GM19328 (cell line): ENCODE measurements at regions not wholly inside any gene's neighbourhood (a gene's known extent, or its start where the extent isn't known, plus 50 kb on each side); places are given as distances from the start of the nearest gene placed in this dataset.
A peak's percentile ranks its signal among the peaks of the same experiment; 100 is the strongest.

Experiments
- ATAC-seq: cut with Tn5 transposase; IDR thresholded peaks from one replicate; pipeline ENCODE4 v1.9.1; 2021; ENCODE audit warnings: mild to moderate bottlenecking, moderate library complexity; ENCODE audit not compliant: unreplicated experiment

DNA sequence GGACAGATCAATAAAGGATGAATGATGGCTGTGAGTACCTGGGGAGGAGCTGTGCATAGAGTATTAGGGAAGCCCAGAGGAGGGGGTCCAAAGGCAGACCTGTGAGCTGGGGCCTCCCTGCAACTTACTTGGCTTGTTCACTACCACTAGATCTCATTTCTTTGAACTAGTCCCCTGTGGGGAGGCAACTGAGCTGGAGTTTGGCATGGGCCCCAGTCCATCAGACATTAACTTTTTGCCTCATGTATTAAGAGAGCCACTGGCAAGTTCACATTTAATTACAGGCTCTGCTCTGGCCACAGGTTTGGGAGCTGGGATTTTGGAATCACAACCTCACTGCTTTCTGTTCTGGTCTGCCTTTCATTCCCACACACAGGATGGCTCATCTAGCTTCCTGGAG is 254.1 kb downstream of the PRL start:
- no peak for ATAC-seq

GRCh38 chr6:22043284-22043962 is 253.4 kb downstream of the PRL start:
- no peak for ATAC-seq

DNA sequence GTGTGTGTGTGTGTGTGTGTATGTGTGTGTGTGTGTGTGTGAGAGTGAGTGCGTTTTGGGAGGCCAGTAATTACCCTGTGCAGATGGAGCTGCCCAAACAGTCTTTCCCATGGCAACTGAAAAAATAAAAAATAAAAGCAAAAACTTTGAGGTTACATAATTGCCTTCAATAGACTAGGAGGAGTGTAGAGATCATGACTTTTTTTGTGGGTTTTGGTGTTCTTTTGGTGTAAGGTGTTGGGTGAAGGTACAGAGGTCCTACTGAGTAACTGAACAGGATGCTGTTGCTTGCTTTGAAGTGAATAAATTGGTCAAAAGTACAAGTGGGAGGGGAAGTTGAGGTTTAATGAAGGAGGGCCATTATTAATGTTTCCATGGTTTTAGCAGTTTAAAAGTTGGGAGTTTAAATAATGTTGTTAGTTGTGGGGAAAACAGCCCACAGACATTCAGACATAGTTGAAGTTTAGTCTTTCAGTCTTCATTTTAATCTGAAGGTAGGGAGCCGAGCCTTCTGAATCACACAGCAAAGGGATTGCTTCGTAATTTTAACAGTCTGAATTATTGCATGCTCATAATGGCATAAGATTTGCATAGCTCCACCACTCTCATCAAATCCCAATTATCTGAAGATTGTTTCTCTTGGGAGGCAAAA is 251.4 kb downstream of the PRL start:
- no peak for ATAC-seq

DNA sequence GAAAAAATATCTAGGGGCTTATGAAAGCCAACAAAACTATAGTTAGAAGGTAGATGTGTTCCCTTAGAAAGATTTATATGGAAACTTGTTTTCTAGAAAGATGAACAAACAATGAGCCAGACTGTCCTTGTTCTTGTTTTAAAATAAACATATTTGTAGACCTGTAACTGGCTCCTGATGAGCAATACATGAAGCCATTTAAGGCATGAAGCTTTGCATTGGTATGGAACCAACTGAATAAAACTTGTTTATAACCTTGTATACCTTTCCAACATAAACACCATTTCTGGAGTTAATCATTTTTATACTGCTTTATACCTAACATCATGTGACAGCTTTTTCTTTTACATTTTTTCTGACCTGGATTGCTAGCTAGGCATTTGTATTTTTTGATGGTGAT is 247.8 kb downstream of the PRL start:
- ATAC-seq = no peak

- ATAC-seq = no peak
Observed at GRCh38 chr6:22053391-22053997, 243.3 kb downstream of the PRL start.

DNA sequence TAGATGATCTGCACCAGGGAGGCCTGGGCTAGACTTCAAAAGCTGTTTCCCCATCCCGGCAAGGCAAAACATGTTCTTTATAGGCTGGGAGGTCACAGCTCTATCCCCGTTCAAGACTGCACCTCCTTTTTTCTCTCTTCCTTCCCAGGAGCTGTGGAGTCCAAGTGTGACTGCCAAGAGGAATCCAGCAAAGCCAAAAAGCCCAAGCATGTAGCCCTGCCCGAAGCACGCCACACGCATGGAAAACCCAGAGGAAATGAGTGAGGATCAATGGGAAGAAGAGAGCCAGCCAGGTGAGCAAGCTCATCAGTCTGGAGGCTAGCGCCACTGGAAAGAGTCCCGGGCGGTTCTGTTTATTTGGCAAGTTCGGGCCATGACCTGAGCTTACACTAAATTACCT is 240.4 kb downstream of the PRL start:
- ATAC-seq = no peak

DNA sequence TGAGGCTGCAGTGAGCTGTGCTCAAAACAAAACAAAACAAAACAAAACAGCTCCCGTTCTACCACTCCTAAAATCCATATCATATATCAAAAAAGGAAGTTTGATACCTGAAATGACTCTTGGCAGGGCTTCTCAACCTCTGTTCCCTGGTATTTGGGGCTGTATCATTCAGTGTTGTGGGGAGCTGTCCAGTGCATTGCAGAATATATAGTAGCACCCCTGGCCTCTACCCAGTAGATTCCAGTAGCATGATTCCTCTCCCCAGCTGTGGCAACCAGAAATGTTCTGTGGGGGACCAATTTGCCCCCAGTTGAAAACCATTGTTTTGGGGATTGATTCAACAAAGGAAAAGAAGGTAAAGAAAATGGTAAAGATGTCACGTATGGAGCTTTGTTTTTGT is 238.9 kb downstream of the PRL start:
- no peak for ATAC-seq

GRCh38 chr6:22059126-22059525 is 237.7 kb downstream of the PRL start:
- ATAC-seq = no peak

GRCh38 chr6:22059946-22060345 is 236.9 kb downstream of the PRL start:
- ATAC-seq = no peak

DNA sequence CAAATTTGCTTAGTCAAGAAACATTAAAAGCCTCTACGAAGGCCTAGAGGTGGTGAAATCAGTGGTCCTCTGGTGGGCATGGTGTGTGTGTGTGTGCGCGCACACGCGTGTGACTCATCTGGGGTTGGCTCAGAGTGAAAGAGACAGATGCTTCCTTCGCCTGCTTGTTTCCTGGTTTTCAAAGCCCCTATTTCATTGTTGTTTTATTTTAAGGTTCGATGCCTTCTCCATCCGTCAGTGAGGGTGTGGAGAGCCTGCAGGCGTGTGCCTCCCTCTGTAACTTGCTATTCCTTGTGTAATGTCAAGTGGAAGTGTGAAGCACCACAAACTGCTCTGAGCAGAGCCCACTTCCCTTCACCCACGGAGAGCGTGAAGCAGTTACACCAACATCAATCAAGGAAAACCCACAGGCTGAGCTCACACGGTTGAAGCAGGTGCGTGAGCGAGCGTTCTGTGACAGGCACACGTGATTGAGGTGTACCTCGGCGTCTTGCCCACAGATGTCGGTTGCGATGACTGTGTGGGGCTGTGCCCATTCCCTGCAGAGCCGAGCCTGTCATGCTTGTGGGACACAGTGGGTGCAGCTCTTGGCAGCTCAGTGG is 233.9 kb downstream of the PRL start:
- ATAC-seq = peak; percentile 67

GRCh38 chr6:22064558-22064957 is 232.3 kb downstream of the PRL start:
- no peak for ATAC-seq

DNA sequence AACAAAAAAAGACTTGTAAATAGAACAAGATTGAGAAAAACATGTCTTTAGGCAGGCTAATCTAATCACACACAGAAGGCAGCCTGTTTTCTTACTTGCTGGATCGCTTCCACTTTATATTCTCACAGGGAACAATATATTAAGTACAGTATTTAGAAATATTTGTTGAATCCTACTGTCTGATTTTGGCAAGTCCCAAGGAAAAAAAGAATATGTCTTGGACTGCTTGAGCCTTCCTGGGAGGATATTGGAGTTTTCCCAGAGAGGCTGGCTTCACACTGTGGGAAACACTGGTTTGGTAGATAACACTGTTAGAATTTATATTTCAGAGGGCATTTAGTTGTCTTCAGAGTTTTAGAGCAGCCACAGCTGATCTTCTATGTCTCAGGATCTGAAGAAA is 229.7 kb downstream of the PRL start:
- no peak for ATAC-seq

DNA sequence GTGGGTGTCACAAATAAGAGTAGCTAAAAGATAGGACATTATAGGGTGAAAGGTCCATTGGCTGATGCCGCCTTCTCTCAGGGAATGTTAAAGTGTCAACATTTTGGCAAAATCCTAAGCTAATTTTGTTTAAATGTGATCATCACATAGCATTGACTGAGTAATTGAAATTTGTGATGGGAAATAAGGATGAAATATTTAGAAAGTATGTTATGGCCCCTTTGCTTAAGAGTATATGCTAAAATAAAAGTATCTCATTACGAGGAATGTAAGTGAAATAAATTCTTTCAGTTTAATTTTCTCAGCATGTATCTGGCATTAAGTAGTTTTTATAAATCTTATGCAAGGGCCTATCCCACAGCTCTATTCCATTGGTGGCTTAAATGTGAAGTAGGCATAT is 229.2 kb downstream of the PRL start:
- ATAC-seq = no peak

DNA sequence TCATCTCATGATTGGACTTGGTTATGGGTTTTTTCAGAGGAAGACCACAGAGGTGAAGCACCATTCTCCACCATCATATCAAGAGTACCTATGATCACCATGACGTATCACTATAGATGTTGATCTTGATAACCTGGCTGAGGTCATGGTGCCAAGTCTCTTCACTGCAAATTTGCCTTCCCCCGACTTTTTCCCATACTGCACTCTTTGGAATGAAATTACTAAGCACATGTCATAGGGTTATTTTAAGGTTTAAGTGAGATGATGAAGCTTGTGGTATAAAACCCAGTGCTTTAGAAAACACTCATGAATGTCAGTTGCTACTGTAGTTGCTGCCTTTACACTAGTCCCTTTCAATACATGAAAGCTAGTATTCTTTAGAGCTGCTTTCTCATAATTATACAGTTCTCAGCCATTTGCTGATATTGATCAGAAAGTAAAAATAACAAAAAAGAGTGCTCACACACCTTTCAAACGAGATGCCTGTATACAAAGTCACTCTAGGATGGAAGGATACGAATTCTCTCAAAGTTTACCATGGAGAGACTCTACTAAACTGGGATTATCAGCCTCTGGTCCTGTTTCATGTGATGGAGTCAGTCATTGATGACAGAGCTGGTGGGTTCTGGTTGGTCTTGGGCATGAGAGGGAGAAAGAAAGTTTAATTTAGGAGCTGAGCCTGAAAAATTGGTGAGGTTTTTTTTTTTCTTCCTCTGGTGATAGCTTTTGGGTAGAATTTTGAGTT is 228.1 kb downstream of the PRL start:
- ATAC-seq = peak; percentile 43

GRCh38 chr6:22069306-22069800 is 227.5 kb downstream of the PRL start:
- no peak for ATAC-seq

DNA sequence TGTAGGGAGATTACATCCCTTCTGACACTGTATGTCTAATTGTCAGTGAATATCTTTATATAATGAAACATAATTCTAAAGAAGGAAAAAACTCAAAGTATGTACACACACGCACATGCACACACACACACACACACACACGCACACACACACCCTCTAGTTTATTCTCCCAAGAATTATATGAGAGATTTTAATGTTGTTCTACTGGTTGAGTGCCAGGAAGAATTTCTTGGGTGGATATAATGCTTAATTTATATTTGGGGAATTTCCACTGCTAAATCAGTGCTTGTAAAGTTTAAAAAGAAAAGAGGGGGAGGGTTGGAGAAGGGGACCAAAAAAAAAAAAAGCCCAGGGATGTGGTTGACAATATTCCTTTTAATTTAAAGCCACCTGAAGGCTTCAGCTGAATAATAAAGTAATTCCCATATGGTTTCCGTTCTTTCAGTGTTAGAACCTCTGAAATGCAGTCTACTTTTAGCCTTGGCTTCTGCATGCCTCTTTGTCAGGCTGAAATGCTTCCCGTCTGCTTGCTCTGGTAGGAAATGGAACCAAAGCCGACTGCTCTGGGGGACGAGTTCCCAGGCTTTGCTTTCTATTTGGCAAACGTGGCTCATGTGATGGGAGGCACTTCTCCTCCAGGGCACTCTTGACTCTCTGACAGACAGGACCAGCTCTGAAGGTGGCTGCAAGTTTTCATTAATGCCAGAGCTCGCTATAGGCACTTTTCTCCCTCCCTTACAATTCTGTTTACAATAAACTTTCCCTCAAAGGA is 225.4 kb downstream of the PRL start:
- no peak for ATAC-seq

GRCh38 chr6:22072949-22073348 is 223.9 kb downstream of the PRL start:
- ATAC-seq = no peak

DNA sequence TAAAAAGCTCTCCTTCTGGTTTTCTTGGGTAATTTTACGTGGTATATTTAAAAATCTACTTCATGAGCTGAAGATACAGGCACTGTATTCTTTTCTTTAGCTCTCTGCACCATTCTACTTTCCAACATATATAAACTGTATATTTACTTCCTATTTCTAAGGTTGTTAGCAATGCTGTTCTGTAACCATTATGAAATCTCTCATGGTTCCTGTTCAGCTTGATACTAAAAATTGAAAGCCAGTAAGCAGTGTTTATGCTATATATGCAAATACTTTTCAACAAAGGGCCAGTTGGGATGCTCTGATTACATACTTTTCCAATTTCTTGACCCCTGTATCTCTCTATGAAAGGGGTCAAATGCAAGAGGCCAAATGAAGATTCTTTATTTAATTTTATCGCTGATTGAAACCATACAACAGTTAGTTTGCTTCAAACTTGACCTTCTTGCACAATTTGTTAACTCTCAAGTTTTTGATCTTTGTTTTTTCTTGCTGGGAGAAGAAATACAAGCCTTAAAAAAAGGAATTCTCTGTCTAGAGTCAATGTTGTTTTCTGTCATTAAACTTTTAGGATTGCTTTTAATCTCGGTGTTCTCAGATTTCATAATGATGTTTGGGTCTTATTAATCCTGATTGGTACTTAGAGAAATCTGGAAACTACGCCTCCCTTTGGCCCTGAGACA is 223.2 kb downstream of the PRL start:
- no peak for ATAC-seq

DNA sequence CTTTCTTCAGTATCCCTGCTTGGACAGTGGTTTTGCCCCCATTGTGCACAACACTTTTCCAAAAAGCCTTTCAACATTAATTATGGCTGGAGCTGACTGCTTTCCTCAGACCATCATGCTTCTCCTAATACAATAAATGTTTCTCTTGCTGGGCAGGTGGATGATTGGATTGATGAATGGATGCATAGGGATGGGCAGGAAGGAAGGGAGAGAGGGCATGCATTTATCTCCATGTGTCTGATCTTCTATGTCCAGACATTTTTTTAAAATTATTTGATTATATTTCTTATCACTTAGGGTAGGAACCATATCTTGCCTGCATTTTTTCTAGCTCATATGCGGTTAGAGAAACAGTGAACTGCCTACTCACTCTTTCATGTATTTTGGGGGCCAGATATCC is 218.5 kb downstream of the PRL start:
- ATAC-seq = no peak
